ENCODE measurements at regions not wholly inside any gene's neighbourhood (a gene's known extent, or its start where the extent isn't known, plus 50 kb on each side); places are given as distances from the start of the nearest gene placed in this dataset.

DNA sequence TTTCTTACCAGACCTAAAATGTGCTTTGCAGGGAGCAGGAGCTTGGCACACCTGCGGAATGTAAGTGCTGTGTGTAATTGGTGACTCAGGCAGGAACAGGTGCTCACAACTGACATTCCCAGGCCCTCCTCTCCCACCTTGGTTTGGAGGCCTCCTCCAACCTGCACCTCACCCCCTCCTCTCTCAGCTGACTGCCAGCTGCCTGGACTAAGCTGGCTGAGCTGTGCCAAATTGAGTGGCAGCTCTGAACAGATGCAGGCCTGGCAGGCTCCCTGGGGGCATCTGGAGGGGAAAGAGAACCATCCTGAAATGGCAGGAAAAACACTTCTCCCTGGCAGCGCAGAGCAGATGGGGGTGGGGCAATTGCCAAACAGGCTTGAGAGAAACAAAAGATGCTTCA is 91.7 kb upstream of the PGBD5 start:
- TF ChIP-seq, protein P1, sequence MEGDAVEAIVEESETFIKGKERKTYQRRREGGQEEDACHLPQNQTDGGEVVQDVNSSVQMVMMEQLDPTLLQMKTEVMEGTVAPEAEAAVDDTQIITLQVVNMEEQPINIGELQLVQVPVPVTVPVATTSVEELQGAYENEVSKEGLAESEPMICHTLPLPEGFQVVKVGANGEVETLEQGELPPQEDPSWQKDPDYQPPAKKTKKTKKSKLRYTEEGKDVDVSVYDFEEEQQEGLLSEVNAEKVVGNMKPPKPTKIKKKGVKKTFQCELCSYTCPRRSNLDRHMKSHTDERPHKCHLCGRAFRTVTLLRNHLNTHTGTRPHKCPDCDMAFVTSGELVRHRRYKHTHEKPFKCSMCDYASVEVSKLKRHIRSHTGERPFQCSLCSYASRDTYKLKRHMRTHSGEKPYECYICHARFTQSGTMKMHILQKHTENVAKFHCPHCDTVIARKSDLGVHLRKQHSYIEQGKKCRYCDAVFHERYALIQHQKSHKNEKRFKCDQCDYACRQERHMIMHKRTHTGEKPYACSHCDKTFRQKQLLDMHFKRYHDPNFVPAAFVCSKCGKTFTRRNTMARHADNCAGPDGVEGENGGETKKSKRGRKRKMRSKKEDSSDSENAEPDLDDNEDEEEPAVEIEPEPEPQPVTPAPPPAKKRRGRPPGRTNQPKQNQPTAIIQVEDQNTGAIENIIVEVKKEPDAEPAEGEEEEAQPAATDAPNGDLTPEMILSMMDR (conservative IDR thresholded peaks at IDR 0.05; ENCODE audit: low read depth, low read length), result no peak
- TF ChIP-seq RAD21 (IDR thresholded peaks at IDR 0.05; ENCODE audit: low read length) (no peak), RFX5 (IDR thresholded peaks at IDR 0.05; ENCODE audit: low read depth, low read length) (no peak), POLR2A (IDR thresholded peaks at IDR 0.05; ENCODE audit: low read depth, low read length) (no peak), MAZ (IDR thresholded peaks at IDR 0.05; ENCODE audit: borderline replicate concordance, low read depth, low read length) (no peak), SMC3 (IDR thresholded peaks at IDR 0.05; ENCODE audit: low read depth, low read length) (no peak)
- TF ChIP-seq, protein P2, sequence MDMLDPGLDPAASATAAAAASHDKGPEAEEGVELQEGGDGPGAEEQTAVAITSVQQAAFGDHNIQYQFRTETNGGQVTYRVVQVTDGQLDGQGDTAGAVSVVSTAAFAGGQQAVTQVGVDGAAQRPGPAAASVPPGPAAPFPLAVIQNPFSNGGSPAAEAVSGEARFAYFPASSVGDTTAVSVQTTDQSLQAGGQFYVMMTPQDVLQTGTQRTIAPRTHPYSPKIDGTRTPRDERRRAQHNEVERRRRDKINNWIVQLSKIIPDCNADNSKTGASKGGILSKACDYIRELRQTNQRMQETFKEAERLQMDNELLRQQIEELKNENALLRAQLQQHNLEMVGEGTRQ (IDR thresholded peaks at IDR 0.05; ENCODE audit: low read depth, low read length), result no peak
